Activated CD4-positive, alpha-beta T cell treated with anti-CD3 and anti-CD28 coated beads, Interleukin-2, amount 10 ng/mL, durations not matched to agents 7 days and 5 days (primary cell): ENCODE measurements at regions not wholly inside any gene's neighbourhood (a gene's known extent, or its start where the extent isn't known, plus 50 kb on each side); places are given as distances from the start of the nearest gene placed in this dataset.

ENCODE experiments used
- CTCF ChIA-PET: fragments of 350-600 bp; sonication (Branson Sonifier 250); formaldehyde crosslinking; loops from one replicate; lab custom pipeline; 2021; ENCODE audit warnings: antibody characterized with exemption; lab: Charles Lee
- POLR2A ChIA-PET: fragments of 350-600 bp; sonication (Branson Sonifier 250); formaldehyde crosslinking; loops from one replicate; lab custom pipeline; 2021; ENCODE audit warnings: antibody characterized with exemption; lab: Charles Lee
- DNase-seq: peaks from one replicate; pipeline ENCODE4 v3.0.0-alpha.2; 2020
- H3K27ac Mint-ChIP-seq: one replicate; pipeline ENCODE4 v1.8.0; 2021; ENCODE audit warnings: mild to moderate bottlenecking, moderate library complexity, mixed read lengths
- H3K27me3 Mint-ChIP-seq: one replicate; pipeline ENCODE4 v1.8.0; 2021; ENCODE audit warnings: mixed read lengths
- H3K36me3 Mint-ChIP-seq: one replicate; pipeline ENCODE4 v1.8.0; 2021; ENCODE audit warnings: low read depth, mixed read lengths
- H3K4me1 Mint-ChIP-seq: one replicate; pipeline ENCODE4 v1.8.0; 2021; ENCODE audit warnings: mixed read lengths
- H3K4me3 Mint-ChIP-seq: one replicate; pipeline ENCODE4 v1.8.0; 2021; ENCODE audit warnings: mild to moderate bottlenecking, moderate library complexity, mixed read lengths
- H3K9me3 Mint-ChIP-seq: one replicate; pipeline ENCODE4 v1.8.0; 2021; ENCODE audit warnings: mixed read lengths

DNA sequence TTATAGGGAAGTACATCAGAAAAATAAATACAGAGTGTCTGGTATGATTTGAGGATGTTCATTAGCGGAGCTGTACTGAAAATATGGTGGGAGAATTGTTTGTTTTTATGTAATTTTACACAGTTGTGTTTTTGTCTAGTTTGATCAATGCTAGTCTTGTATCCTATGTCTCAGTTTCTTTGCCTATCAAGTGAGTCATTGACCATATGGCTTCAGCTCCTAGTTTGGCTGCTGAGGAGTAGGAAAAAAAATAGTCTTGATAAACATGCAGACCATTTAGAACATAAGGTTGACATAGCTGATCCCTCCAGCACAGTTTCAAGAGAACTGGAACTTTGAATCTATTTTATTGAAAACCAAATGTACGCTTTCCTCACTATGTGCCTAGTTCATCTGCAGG is 1292.1 kb upstream of the FLRT2 start:
- peaks cover 7% of the 10 kb centered on the region for H3K9me3 Mint-ChIP-seq
- no peaks in the 10 kb centered on the region for H3K27me3 Mint-ChIP-seq
- ChIA-PET CTCF (no interaction called here), POLR2A (no interaction called here)
- no peak overlapping the region for H3K4me3 Mint-ChIP-seq
- DNase-seq: no peak
- H3K36me3 Mint-ChIP-seq: no peaks in the 10 kb centered on the region
- H3K4me1 Mint-ChIP-seq: no peaks in the 10 kb centered on the region
- no peak overlapping the region for H3K27ac Mint-ChIP-seq

DNA sequence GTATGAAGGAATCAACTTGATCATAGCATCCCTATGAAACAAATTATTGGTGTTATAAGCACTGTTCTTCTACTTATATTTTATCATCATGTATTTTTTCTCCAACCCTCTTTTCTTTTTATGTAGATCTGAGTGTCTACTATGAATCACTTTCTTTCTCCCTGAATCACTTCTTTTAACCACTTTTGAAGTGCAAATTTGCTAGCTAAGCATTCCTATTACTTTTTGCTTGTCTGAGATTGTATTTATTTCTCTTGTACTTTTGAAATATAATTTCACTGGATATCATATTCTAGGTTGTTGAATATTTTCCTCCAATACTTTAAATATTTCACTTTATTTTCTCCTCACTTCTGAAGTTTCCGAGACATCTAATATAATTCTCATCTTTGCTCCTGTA is 1282.3 kb upstream of the FLRT2 start:
- H3K27me3 Mint-ChIP-seq: no peaks in the 10 kb centered on the region
- no peaks in the 10 kb centered on the region for H3K36me3 Mint-ChIP-seq
- no peak for DNase-seq
- H3K4me3 Mint-ChIP-seq: no peak overlapping the region
- ChIA-PET CTCF (no interaction called here), POLR2A (no interaction called here)
- H3K9me3 Mint-ChIP-seq: peaks cover 19% of the 10 kb centered on the region
- no peaks in the 10 kb centered on the region for H3K4me1 Mint-ChIP-seq
- H3K27ac Mint-ChIP-seq: no peak overlapping the region

DNA sequence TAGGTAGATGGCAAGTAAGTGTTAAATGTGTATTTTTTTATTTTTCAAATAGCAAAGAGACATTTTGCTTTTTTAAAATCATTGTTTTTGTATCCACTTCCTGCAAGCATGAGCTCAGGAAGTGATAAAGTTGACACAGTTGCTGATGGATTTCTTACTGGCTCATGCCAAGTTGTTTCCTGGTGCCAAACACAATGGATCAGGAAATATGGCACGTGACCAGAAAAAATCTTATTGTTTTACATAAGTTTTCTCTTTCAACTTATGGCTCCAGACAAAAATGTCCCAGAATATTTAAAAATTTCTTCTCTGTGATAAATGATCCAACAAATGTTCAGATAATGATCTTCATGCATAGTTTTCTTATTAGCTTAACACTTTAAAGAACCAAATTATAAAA is 1279.1 kb upstream of the FLRT2 start:
- H3K27me3 Mint-ChIP-seq: no peaks in the 10 kb centered on the region
- peaks cover 15% of the 10 kb centered on the region for H3K9me3 Mint-ChIP-seq
- H3K4me1 Mint-ChIP-seq: no peaks in the 10 kb centered on the region
- no peak overlapping the region for H3K27ac Mint-ChIP-seq
- ChIA-PET CTCF (no interaction called here), POLR2A (no interaction called here)
- H3K4me3 Mint-ChIP-seq: no peak overlapping the region
- no peaks in the 10 kb centered on the region for H3K36me3 Mint-ChIP-seq
- DNase-seq: no peak

DNA sequence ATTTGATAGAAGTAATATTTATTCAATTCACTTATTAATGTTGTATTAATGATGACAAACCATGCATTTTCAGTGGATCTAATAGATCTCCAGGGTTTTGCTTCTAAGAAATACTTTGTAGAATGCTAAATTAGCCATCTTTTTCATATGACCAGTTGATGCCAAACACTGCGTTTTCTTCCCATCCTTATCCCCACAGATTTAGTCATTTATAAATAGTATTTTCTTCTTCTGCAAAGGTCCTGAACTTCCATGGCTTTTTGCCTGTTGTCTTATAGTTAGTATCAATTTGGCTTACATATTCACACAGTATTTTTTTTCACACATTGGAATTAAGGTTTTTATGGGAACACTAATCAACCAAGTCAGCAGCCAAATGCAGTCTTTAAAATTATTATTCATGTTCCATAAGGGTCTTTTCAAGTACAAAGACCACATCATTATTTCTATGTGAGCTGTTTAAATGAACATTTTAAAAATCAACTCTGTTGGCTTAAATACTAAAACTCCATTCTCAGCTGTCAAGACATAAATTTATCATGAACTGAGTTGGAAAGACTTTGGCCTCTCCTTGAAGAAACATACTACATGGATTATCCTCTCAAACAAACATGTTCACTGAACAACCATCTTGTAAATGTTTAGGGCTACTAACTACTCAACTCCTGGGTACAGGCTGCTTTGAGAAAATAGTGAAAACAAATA is 1278.4 kb upstream of the FLRT2 start:
- ChIA-PET POLR2A (no interaction called here), CTCF (no interaction called here)
- no peak overlapping the region for H3K27ac Mint-ChIP-seq
- H3K9me3 Mint-ChIP-seq: peaks cover 13% of the 10 kb centered on the region
- DNase-seq: no peak
- no peaks in the 10 kb centered on the region for H3K27me3 Mint-ChIP-seq
- H3K4me1 Mint-ChIP-seq: no peaks in the 10 kb centered on the region
- H3K36me3 Mint-ChIP-seq: no peaks in the 10 kb centered on the region
- H3K4me3 Mint-ChIP-seq: no peak overlapping the region

GRCh38 chr14:84252706-84253105 is 1277.2 kb upstream of the FLRT2 start:
- H3K9me3 Mint-ChIP-seq: peaks cover 13% of the 10 kb centered on the region
- ChIA-PET CTCF (no interaction called here), POLR2A (no interaction called here)
- H3K4me3 Mint-ChIP-seq: no peak overlapping the region
- H3K4me1 Mint-ChIP-seq: no peaks in the 10 kb centered on the region
- H3K27ac Mint-ChIP-seq: no peak overlapping the region
- H3K36me3 Mint-ChIP-seq: no peaks in the 10 kb centered on the region
- no peaks in the 10 kb centered on the region for H3K27me3 Mint-ChIP-seq
- DNase-seq: no peak

- Mint-ChIP-seq H3K9me3 (peaks cover 15% of the 10 kb centered on the region), H3K4me3 (no peak overlapping the region), H3K4me1 (no peaks in the 10 kb centered on the region), H3K27ac (no peak overlapping the region), H3K27me3 (no peaks in the 10 kb centered on the region), H3K36me3 (no peaks in the 10 kb centered on the region)
- POLR2A ChIA-PET: no interaction called here
- CTCF ChIA-PET: interaction anchor here (0.6 kb wide), 1 partner anchor 17 kb away, joined by 3 read pairs; no protein-coding TSS in a partner anchor
- no peak for DNase-seq
Measured at GRCh38 chr14:84253326-84253725, 1276.6 kb upstream of the FLRT2 start.

DNA sequence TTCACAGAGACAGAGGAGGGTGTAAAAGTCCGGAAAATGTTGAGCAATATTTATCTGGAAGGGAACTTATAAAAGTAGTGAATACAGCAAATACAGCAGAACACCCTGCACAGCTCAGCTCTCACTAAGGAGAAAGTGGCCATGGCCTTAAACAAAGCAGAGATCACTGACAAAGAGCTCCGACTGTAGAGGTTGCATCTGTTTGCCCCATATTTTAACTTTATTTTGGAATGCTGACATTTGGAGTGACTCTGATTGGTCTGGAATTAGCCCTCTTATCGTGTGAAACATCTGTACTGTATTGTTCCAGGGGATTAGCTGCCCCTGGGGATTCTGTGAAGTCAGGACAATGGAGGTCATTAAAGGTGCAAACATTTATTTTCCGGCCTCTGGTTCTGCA is 1275.7 kb upstream of the FLRT2 start:
- Mint-ChIP-seq H3K27ac (no peak overlapping the region), H3K4me1 (no peaks in the 10 kb centered on the region), H3K9me3 (peaks cover 14% of the 10 kb centered on the region), H3K36me3 (no peaks in the 10 kb centered on the region), H3K27me3 (no peaks in the 10 kb centered on the region), H3K4me3 (no peak overlapping the region)
- ChIA-PET CTCF (no interaction called here), POLR2A (no interaction called here)
- DNase-seq: no peak

- Mint-ChIP-seq H3K9me3 (peaks cover 2% of the 10 kb centered on the region), H3K4me3 (no peak overlapping the region), H3K27me3 (no peaks in the 10 kb centered on the region), H3K4me1 (no peaks in the 10 kb centered on the region), H3K36me3 (no peaks in the 10 kb centered on the region), H3K27ac (no peak overlapping the region)
- DNase-seq: no peak
- ChIA-PET POLR2A (no interaction called here), CTCF (no interaction called here)
Measured at GRCh38 chr14:84262932-84263331, 1267.0 kb upstream of the FLRT2 start.

GRCh38 chr14:84272290-84272721 is 1257.6 kb upstream of the FLRT2 start:
- H3K4me3 Mint-ChIP-seq: no peak overlapping the region
- DNase-seq: no peak
- CTCF ChIA-PET: no interaction called here
- H3K27me3 Mint-ChIP-seq: no peaks in the 10 kb centered on the region
- H3K9me3 Mint-ChIP-seq: peaks cover 14% of the 10 kb centered on the region
- H3K27ac Mint-ChIP-seq: no peak overlapping the region
- H3K36me3 Mint-ChIP-seq: no peaks in the 10 kb centered on the region
- H3K4me1 Mint-ChIP-seq: no peaks in the 10 kb centered on the region
- POLR2A ChIA-PET: no interaction called here

- Mint-ChIP-seq H3K9me3 (peaks cover 14% of the 10 kb centered on the region), H3K27me3 (no peaks in the 10 kb centered on the region), H3K27ac (no peak overlapping the region), H3K4me3 (no peak overlapping the region), H3K36me3 (no peaks in the 10 kb centered on the region), H3K4me1 (no peaks in the 10 kb centered on the region)
- CTCF ChIA-PET: no interaction called here
- no peak for DNase-seq
- POLR2A ChIA-PET: no interaction called here
Measured at GRCh38 chr14:84273181-84273580, 1256.8 kb upstream of the FLRT2 start.

DNA sequence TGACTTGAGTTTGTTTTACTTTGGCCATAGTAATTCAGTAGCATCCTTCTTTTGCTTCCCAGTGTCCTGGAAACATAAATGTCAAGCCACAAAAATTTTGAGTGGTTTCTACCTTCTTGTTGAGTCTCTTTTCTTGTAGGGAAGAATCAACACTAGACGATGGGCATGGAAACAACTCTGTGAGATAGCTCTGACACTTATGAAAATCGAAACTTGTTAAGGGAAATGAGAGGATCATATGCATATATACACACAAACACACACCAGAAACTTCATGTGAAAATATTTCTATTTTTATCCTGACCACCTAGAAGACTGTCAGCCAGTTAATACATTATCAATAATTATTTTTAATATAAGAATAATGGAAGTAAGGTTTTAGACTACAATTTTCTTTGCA is 1247.3 kb upstream of the FLRT2 start:
- no peak for DNase-seq
- no peak overlapping the region for H3K27ac Mint-ChIP-seq
- ChIA-PET CTCF (no interaction called here), POLR2A (no interaction called here)
- H3K27me3 Mint-ChIP-seq: no peaks in the 10 kb centered on the region
- peaks cover 3% of the 10 kb centered on the region for H3K9me3 Mint-ChIP-seq
- H3K36me3 Mint-ChIP-seq: no peaks in the 10 kb centered on the region
- no peaks in the 10 kb centered on the region for H3K4me1 Mint-ChIP-seq
- no peak overlapping the region for H3K4me3 Mint-ChIP-seq

DNA sequence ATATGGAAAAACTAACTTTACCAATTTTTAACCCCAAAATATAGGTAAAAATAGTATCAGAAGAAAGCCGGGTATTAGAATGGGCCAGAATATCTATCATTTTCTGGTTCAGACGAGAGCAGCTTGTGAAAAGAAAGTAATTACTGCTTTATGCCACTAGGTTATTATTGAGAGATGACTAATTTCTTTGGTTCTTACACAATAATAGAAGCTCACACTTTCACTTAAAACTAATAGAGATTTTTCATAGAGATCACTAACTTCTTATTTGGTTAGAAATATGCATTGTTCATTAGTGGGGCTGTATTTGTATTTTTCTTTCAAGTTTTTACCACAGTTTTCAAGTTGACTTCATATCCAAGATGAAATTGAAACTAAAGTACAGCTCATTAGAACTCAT is 1241.2 kb upstream of the FLRT2 start:
- no peaks in the 10 kb centered on the region for H3K4me1 Mint-ChIP-seq
- H3K27ac Mint-ChIP-seq: no peak overlapping the region
- CTCF ChIA-PET: interaction anchor here (0.6 kb wide), 1 partner anchor 776 kb away, joined by 3 read pairs; no protein-coding TSS in a partner anchor
- no peaks in the 10 kb centered on the region for H3K27me3 Mint-ChIP-seq
- no peak for DNase-seq
- POLR2A ChIA-PET: no interaction called here
- no peak overlapping the region for H3K4me3 Mint-ChIP-seq
- H3K36me3 Mint-ChIP-seq: no peaks in the 10 kb centered on the region
- H3K9me3 Mint-ChIP-seq: peaks cover 9% of the 10 kb centered on the region

DNA sequence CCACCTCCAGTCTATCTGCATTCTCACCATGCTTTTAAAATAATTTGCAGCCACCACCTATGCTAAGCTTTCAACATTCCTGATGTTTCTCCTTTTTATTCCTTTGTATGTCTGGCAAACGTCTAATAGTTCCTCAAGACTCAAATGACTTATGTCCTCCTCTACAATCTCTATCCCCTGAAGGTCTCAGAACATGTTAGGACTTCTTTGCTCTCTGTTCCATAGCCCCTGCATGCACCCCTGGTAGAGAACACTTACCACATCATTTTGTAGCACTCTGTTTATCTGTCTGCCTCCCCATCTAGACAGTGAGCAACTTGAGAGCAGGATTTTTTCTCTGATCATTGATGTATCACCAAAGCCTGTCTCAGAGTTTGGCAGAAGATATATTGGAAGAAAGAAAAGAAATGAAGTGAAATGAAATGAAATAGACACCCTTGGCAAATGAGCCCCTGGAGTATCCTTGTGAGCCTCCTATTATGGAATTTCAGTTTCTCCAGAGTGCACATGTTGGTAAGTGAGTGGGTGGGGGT is 1231.2 kb upstream of the FLRT2 start:
- no peak overlapping the region for H3K27ac Mint-ChIP-seq
- peaks cover 2% of the 10 kb centered on the region for H3K9me3 Mint-ChIP-seq
- no peak for DNase-seq
- H3K4me1 Mint-ChIP-seq: no peaks in the 10 kb centered on the region
- no peaks in the 10 kb centered on the region for H3K36me3 Mint-ChIP-seq
- POLR2A ChIA-PET: no interaction called here
- H3K27me3 Mint-ChIP-seq: no peaks in the 10 kb centered on the region
- CTCF ChIA-PET: no interaction called here
- H3K4me3 Mint-ChIP-seq: no peak overlapping the region

DNA sequence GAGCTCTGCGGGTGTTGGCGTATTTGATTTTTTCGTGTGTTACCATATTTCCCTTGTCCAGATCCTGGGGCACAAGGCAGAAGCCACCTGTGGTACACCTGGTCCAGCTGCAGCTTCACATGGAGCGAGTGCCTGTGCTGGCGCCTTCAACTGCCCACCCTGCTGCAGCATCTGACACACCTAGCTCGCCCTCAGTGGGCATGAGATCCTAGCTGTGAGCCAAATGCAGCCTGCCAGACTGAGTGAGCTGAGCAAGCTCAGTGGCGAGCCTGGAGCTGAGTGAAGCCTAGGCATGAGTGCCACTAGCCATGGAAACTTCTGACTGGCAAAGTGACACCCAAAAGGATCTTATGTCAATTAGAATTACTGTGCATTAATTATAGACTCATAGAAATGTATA is 1226.8 kb upstream of the FLRT2 start:
- POLR2A ChIA-PET: no interaction called here
- Mint-ChIP-seq H3K4me1 (no peaks in the 10 kb centered on the region), H3K27me3 (no peaks in the 10 kb centered on the region), H3K4me3 (no peak overlapping the region), H3K9me3 (peaks cover 15% of the 10 kb centered on the region), H3K36me3 (no peaks in the 10 kb centered on the region), H3K27ac (no peak overlapping the region)
- no peak for DNase-seq
- CTCF ChIA-PET: no interaction called here
